Right hindlimb (tissue), 1 donor: ENCODE measurements at regions not wholly inside any gene's neighbourhood (a gene's known extent, or its start where the extent isn't known, plus 50 kb on each side); places are given as distances from the start of the nearest gene placed in this dataset.
A peak's percentile ranks its signal among the peaks of the same experiment; 100 is the strongest.
"Not testable (repeated sequence)": the region's sequence is repeated elsewhere in the genome, so short reads cannot be mapped to it uniquely, and the experiment has no call there.

ENCODE experiments used
- DNase-seq: peaks from one replicate; pipeline ENCODE4 v3.0.0-alpha.2; 2018

GRCh38 chr2:37759989-37760388 is 88.5 kb upstream of the CDC42EP3 start:
- not testable (repeated sequence) for DNase-seq

GRCh38 chr2:37760471-37760870 is 89.0 kb upstream of the CDC42EP3 start:
- DNase-seq: no peak

- not testable (repeated sequence) for DNase-seq
Observed at GRCh38 chr2:37762281-37762680, 90.8 kb upstream of the CDC42EP3 start.

GRCh38 chr2:37764739-37765138 is 93.3 kb upstream of the CDC42EP3 start:
- no peak for DNase-seq

GRCh38 chr2:37766106-37766505 is 94.7 kb upstream of the CDC42EP3 start:
- no peak for DNase-seq

GRCh38 chr2:37767046-37767445 is 95.6 kb upstream of the CDC42EP3 start:
- DNase-seq: no peak

GRCh38 chr2:37767959-37768925 is 96.8 kb upstream of the CDC42EP3 start:
- DNase-seq: peak; percentile 73

- DNase-seq: no peak
Observed at GRCh38 chr2:37769551-37769950, 98.1 kb upstream of the CDC42EP3 start.

- no peak for DNase-seq
Observed at GRCh38 chr2:37770797-37771196, 99.4 kb upstream of the CDC42EP3 start.

- no peak for DNase-seq
Observed at GRCh38 chr2:37771600-37772088, 100.2 kb upstream of the CDC42EP3 start.

- no peak for DNase-seq
Observed at GRCh38 chr2:37773371-37774130, 102.1 kb upstream of the CDC42EP3 start.

GRCh38 chr2:37774171-37774944 is 102.9 kb upstream of the CDC42EP3 start:
- DNase-seq: not testable (repeated sequence)

GRCh38 chr2:37774976-37775907 is 103.8 kb upstream of the CDC42EP3 start:
- DNase-seq: no peak

- no peak for DNase-seq
Observed at GRCh38 chr2:37775908-37776250, 104.4 kb upstream of the CDC42EP3 start.

GRCh38 chr2:37776487-37776886 is 105.0 kb upstream of the CDC42EP3 start:
- DNase-seq: no peak

GRCh38 chr2:37779139-37779538 is 107.7 kb upstream of the CDC42EP3 start:
- DNase-seq: no peak

- DNase-seq: no peak
Observed at GRCh38 chr2:37779611-37780386, 108.4 kb upstream of the CDC42EP3 start.

GRCh38 chr2:37780387-37780676 is 108.9 kb upstream of the CDC42EP3 start:
- no peak for DNase-seq

- no peak for DNase-seq
Observed at GRCh38 chr2:37781028-37781427, 109.6 kb upstream of the CDC42EP3 start.

GRCh38 chr2:37782155-37782673 is 110.8 kb upstream of the CDC42EP3 start:
- DNase-seq: no peak
